OCI-LY1 (cell line): ENCODE measurements at regions not wholly inside any gene's neighbourhood (a gene's known extent, or its start where the extent isn't known, plus 50 kb on each side); places are given as distances from the start of the nearest gene placed in this dataset.

Source experiments
- H2AFZ ChIP-seq: fragments of 200-600 bp; sonication (generic), shearing (Covaris generic); 2 replicates; pipeline ENCODE4 v1.6.0; 2014; ENCODE audit warnings: antibody characterized with exemption, mild to moderate bottlenecking, low read length
- H3F3A ChIP-seq: fragments of 200-600 bp; sonication (generic), shearing (Covaris generic); 2 replicates; pipeline ENCODE4 v1.6.0; 2014; ENCODE audit warnings: mild to moderate bottlenecking, antibody characterized with exemption, low read length, moderate library complexity; ENCODE audit not compliant: insufficient read depth
- H3K27ac ChIP-seq: fragments of 200-600 bp; sonication (generic); 2 replicates; pipeline ENCODE4 v1.5.1; 2014; ENCODE audit warnings: low read length, mixed run types, mild to moderate bottlenecking, low read depth; ENCODE audit not compliant: poor library complexity, severe bottlenecking
- H3K27me3 ChIP-seq: fragments of 200-600 bp; sonication (generic); 2 replicates; pipeline ENCODE4 v1.6.0; 2014; ENCODE audit warnings: antibody characterized with exemption, mild to moderate bottlenecking, low read length, moderate library complexity; ENCODE audit not compliant: insufficient read depth
- H3K36me3 ChIP-seq: fragments of 200-600 bp; sonication (generic); 2 replicates; pipeline ENCODE4 v1.6.1; 2014; ENCODE audit warnings: mild to moderate bottlenecking, antibody characterized with exemption, low read length, moderate library complexity, mixed read lengths; ENCODE audit not compliant: insufficient read depth
- H3K4me1 ChIP-seq: fragments of 200-600 bp; sonication (generic); 2 replicates; pipeline ENCODE4 v1.5.1; 2014; ENCODE audit warnings: mild to moderate bottlenecking, low read length, moderate library complexity; ENCODE audit not compliant: insufficient read depth, severe bottlenecking
- H3K4me2 ChIP-seq: fragments of 200-600 bp; sonication (generic), shearing (Covaris generic); 2 replicates; pipeline ENCODE4 v1.6.1; 2014; ENCODE audit warnings: low read length
- H3K4me3 ChIP-seq: fragments of 200-600 bp; sonication (generic); 2 replicates; pipeline ENCODE4 v1.5.1; 2014; ENCODE audit warnings: low read length, low read depth, mild to moderate bottlenecking, mixed read lengths; ENCODE audit not compliant: poor library complexity, severe bottlenecking
- H3K79me2 ChIP-seq: fragments of 200-600 bp; shearing (Covaris generic); 2 replicates; pipeline ENCODE4 v1.6.1; 2016; ENCODE audit warnings: mixed run types, low read length, mixed read lengths; ENCODE audit not compliant: insufficient read depth
- H3K9ac ChIP-seq: fragments of 200-600 bp; sonication (generic), shearing (Covaris generic); 2 replicates; pipeline ENCODE4 v1.6.1; 2014; ENCODE audit warnings: mild to moderate bottlenecking, low read length, mixed read lengths
- H3K9me2 ChIP-seq: fragments of 200-600 bp; sonication (generic), shearing (Covaris generic); 2 replicates; pipeline ENCODE4 v1.6.1; 2014; ENCODE audit warnings: low read depth, mild to moderate bottlenecking, low read length, mixed read lengths
- H3K9me3 ChIP-seq: fragments of 200-600 bp; shearing (Covaris generic); 2 replicates; pipeline ENCODE4 v1.6.1; 2014; ENCODE audit warnings: low read length, mixed read lengths
- H4K20me1 ChIP-seq: fragments of 200-600 bp; sonication (generic), shearing (Covaris generic); 2 replicates; pipeline ENCODE4 v1.6.0; 2016; ENCODE audit warnings: mild to moderate bottlenecking, low read length; ENCODE audit not compliant: insufficient read depth
- EZH2 ChIP-seq: fragments of 200-600 bp; sonication (generic), shearing (Covaris generic); IDR thresholded peaks from 2 replicates; pipeline ENCODE4 v1.8.0; 2017; ENCODE audit warnings: borderline replicate concordance, mixed run types, mild to moderate bottlenecking, antibody characterized with exemption, low read length, moderate library complexity, mixed read lengths
- TF ChIP-seq, protein P1 (sequence below): fragments of 200-600 bp; sonication (generic), shearing (Covaris generic); IDR thresholded peaks from 2 replicates; pipeline ENCODE4 v1.5.1; 2017; ENCODE audit warnings: mild to moderate bottlenecking, antibody characterized with exemption, low read length, moderate library complexity, mixed read lengths

DNA sequence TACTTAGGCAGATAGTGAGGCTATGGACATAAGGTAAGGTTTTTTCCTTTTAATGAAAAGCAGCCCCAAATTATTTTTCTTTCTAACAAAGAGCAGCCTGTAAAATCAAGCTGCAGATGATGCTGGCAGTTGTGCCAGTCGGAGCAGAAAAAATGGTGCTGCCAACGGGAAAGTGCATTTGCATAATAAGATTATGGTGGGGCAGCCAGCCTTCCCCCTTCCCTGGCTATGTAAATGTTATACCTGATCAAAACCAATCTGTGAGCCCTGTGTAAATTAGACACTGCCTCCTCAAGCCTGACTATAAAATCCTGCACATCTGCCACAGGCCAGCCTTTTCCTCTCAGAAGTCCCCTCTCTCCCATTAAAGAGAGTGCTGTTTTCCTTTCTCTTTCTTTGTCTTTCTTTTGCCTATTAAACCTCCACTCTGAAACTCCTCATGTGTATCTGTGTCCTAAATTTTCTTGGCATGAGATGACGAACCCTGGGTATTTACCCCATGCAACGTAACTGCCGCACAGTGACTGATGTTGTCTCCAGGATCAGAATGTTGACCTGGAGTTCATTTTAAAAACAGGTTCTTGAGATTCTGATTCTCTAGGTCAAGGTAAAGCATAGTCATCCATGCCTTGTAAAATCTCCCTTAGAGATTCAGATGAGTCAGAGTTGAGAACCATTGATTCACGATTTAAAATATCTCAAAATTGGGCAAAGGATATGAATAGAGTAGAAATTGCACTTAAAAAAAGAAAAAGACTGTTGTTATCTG, 167.3 kb upstream of the C1GALT1 start:
- H3K9me3 ChIP-seq, result no peaks in the 10 kb centered on the region
- H3K9me2 ChIP-seq, result no peaks in the 10 kb centered on the region
- no peaks in the 10 kb centered on the region for H3F3A ChIP-seq
- H3K4me3 ChIP-seq, result no peak overlapping the region
- no peak overlapping the region for H2AFZ ChIP-seq
- TF ChIP-seq, protein P1, sequence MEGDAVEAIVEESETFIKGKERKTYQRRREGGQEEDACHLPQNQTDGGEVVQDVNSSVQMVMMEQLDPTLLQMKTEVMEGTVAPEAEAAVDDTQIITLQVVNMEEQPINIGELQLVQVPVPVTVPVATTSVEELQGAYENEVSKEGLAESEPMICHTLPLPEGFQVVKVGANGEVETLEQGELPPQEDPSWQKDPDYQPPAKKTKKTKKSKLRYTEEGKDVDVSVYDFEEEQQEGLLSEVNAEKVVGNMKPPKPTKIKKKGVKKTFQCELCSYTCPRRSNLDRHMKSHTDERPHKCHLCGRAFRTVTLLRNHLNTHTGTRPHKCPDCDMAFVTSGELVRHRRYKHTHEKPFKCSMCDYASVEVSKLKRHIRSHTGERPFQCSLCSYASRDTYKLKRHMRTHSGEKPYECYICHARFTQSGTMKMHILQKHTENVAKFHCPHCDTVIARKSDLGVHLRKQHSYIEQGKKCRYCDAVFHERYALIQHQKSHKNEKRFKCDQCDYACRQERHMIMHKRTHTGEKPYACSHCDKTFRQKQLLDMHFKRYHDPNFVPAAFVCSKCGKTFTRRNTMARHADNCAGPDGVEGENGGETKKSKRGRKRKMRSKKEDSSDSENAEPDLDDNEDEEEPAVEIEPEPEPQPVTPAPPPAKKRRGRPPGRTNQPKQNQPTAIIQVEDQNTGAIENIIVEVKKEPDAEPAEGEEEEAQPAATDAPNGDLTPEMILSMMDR, result no peak
- no peak for TF ChIP-seq EZH2
- H3K27ac ChIP-seq, result no peak overlapping the region
- H3K79me2 ChIP-seq, result no peaks in the 10 kb centered on the region
- H3K4me2 ChIP-seq, result no peak overlapping the region
- H3K36me3 ChIP-seq, result no peaks in the 10 kb centered on the region
- H3K4me1 ChIP-seq, result no peaks in the 10 kb centered on the region
- 0 out of 2 replicates have a peak, but pooled peaks cover 3% of the 10 kb centered on the region for H3K27me3 ChIP-seq
- H4K20me1 ChIP-seq, result no peaks in the 10 kb centered on the region
- no peak overlapping the region for H3K9ac ChIP-seq

DNA sequence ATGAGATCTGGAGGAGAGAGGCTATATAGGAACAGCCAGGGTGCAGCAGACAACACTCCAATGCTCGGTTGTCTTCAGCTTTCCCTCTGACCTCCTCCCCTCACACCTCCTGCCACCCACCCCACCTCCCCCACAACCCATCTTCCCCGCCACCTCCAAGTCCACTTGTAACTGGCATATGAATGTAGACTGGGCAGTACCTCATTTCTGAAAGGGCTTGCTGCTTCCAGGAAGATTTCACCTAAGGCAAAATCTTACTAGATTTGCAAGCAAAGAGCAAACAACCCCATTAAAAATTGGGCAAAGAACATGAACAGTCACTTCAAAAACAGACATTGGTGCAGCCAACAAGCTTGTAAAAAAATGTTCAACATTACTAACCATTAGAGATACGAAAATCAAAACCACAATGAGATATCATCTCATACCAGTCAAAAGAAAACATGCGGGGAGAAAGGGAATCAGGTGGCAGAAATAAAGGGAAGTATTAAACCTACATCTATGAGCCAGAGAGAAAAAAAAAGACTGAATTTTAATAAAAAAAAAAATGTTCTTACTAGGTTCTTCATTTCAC, 164.6 kb upstream of the C1GALT1 start:
- Histone ChIP-seq H3K4me1 (no peaks in the 10 kb centered on the region), H3K9me2 (no peaks in the 10 kb centered on the region), H3K27me3 (0 out of 2 replicates have a peak, but pooled peaks cover 3% of the 10 kb centered on the region), H4K20me1 (no peaks in the 10 kb centered on the region), H3K79me2 (no peaks in the 10 kb centered on the region), H3K27ac (no peak overlapping the region), H2AFZ (no peak overlapping the region), H3K36me3 (no peaks in the 10 kb centered on the region), H3F3A (no peaks in the 10 kb centered on the region), H3K9ac (no peak overlapping the region), H3K9me3 (no peaks in the 10 kb centered on the region), H3K4me2 (no peak overlapping the region), H3K4me3 (no peak overlapping the region)
- TF ChIP-seq, protein P1, result no peak
- TF ChIP-seq EZH2, result no peak

DNA sequence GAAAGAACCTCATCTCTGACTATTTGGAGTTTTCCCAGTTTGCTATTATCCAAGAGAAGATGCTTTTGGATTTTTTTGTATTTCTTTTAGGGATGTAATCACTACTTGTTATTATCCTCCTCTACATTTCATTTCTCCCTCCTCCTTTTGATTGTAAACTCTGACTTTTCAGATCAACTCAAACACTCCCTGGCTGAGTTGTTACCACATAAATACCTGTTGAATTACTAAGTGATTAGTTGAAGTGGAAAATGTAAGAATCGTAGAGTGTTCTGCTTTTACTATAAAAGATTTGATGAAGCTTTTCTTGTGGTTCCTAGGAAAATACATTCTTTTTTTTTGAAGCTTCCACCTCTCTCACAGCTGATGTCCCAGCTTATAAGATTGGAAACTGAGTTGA, 164.1 kb upstream of the C1GALT1 start:
- H3K9me2 ChIP-seq, result no peaks in the 10 kb centered on the region
- no peak overlapping the region for H2AFZ ChIP-seq
- H3K9me3 ChIP-seq, result no peaks in the 10 kb centered on the region
- no peak overlapping the region for H3K9ac ChIP-seq
- H3K27ac ChIP-seq, result no peak overlapping the region
- H3K4me1 ChIP-seq, result no peaks in the 10 kb centered on the region
- no peak for TF ChIP-seq EZH2
- TF ChIP-seq, protein P1, result no peak
- no peaks in the 10 kb centered on the region for H4K20me1 ChIP-seq
- H3K27me3 ChIP-seq, result 0 out of 2 replicates have a peak, but pooled peaks cover 3% of the 10 kb centered on the region
- H3K36me3 ChIP-seq, result no peaks in the 10 kb centered on the region
- no peak overlapping the region for H3K4me3 ChIP-seq
- no peaks in the 10 kb centered on the region for H3F3A ChIP-seq
- H3K79me2 ChIP-seq, result no peaks in the 10 kb centered on the region
- H3K4me2 ChIP-seq, result no peak overlapping the region
